ENCODE measurements at regions not wholly inside any gene's neighbourhood (a gene's known extent, or its start where the extent isn't known, plus 50 kb on each side); places are given as distances from the start of the nearest gene placed in this dataset.

- Mint-ChIP-seq H3K4me1 (no peaks in the 10 kb centered on the region), H3K27me3 (ENCODE audit: insufficient read depth, low read depth, poor library complexity) (no peaks in the 10 kb centered on the region), H3K27ac (no peak overlapping the region; the same call in 1 of the 2 replicates), H3K9me3 (peaks cover 6% of the 10 kb centered on the region; the same call in 2 of the 3 replicates), H3K4me3 (no peak overlapping the region), H3K36me3 (ENCODE audit: low read depth) (no peaks in the 10 kb centered on the region; the same call in 2 of the 3 replicates)
- ATAC-seq, result no peak
- peaks cover 9% of the 10 kb centered on the region; the same call in 1 of the 2 replicates for H3K36me3 ChIP-seq (ENCODE audit: insufficient read depth)
- 0 out of 2 replicates have a peak, but pooled peaks cover 5% of the 10 kb centered on the region for H3K79me2 ChIP-seq (replicated peaks; ENCODE audit: insufficient read depth)
- H3K4me2 ChIP-seq, result no peak overlapping the region
- no peak for TF ChIP-seq ETS1 (IDR thresholded peaks at IDR 0.05)
- TF ChIP-seq POLR2AphosphoS5 (IDR thresholded peaks at IDR 0.05; ENCODE audit: low read depth), result no peak
- DNase-seq (ENCODE audit: low spot score), result peak; percentile 21
- H3K4me3 ChIP-seq, result no peak overlapping the region
- no peaks in the 10 kb centered on the region for H4K20me1 ChIP-seq (replicated peaks; ENCODE audit: insufficient read depth)
- H3K27me3 ChIP-seq (ENCODE audit: insufficient read depth), result no peaks in the 10 kb centered on the region
- no peaks in the 10 kb centered on the region for H3K9me2 ChIP-seq (ENCODE audit: insufficient read depth)
- H2AFZ ChIP-seq, result no peak overlapping the region
- H3F3A ChIP-seq (replicated peaks; ENCODE audit: low read depth), result no peaks in the 10 kb centered on the region
- no peaks in the 10 kb centered on the region for H3K4me1 ChIP-seq (ENCODE audit: insufficient read depth)
- no peak overlapping the region for H3K27ac ChIP-seq (ENCODE audit: low read depth)
Measured at GRCh38 chr13:37164635-37165034, 59.2 kb upstream of the CSNK1A1L start.

DNA sequence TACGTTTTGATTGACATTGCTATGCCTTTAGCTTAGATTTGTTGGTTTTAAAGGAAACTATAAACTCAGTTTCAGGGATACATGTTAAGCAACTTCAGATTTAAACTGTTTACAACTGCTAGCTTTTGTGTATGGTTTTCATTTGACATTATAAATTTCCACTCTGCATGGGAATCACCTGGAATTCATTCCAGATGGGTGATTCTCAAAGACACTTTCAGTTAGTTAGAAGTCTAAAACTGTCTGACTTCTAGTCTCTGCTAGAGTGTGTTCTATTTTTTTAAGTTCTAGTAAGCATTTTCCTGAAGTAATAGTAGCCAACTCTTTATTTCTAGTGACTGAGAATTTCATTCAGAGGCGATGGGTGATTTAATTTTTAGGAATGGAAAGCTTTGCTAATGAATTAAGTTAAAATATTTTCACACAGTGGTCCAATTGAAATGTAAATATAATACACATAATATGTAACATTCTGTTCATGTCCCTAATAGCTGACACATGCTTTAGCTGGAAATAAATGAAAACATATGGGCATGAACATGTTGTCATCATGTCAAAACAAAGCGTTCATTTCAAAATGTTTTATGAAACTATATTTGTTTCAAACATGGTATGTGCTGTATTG lies 58.3 kb upstream of the CSNK1A1L start:
- 0 out of 2 replicates have a peak, but pooled peaks cover 5% of the 10 kb centered on the region for H3K79me2 ChIP-seq (replicated peaks; ENCODE audit: insufficient read depth)
- Mint-ChIP-seq H3K4me3 (no peak overlapping the region), H3K9me3 (peaks cover 7% of the 10 kb centered on the region; the same call in 2 of the 3 replicates), H3K4me1 (no peaks in the 10 kb centered on the region), H3K27ac (no peak overlapping the region), H3K27me3 (ENCODE audit: insufficient read depth, low read depth, poor library complexity) (no peaks in the 10 kb centered on the region), H3K36me3 (ENCODE audit: low read depth) (no peaks in the 10 kb centered on the region; the same call in 2 of the 3 replicates)
- peaks cover 9% of the 10 kb centered on the region; the same call in 1 of the 2 replicates for H3K36me3 ChIP-seq (ENCODE audit: insufficient read depth)
- H3K4me3 ChIP-seq, result no peak overlapping the region
- H3K4me1 ChIP-seq (ENCODE audit: insufficient read depth), result no peaks in the 10 kb centered on the region
- DNase-seq (ENCODE audit: low spot score), result no peak
- no peak overlapping the region for H3K4me2 ChIP-seq
- no peak overlapping the region for H3K27ac ChIP-seq (ENCODE audit: low read depth)
- no peaks in the 10 kb centered on the region for H4K20me1 ChIP-seq (replicated peaks; ENCODE audit: insufficient read depth)
- H3K27me3 ChIP-seq (ENCODE audit: insufficient read depth), result no peaks in the 10 kb centered on the region
- no peak for ATAC-seq
- TF ChIP-seq JUNB (IDR thresholded peaks at IDR 0.05; ENCODE audit: unreplicated experiment), result no peak
- no peak for TF ChIP-seq NANOG (IDR thresholded peaks at IDR 0.05; ENCODE audit: borderline replicate concordance)
- TF ChIP-seq, protein P1, sequence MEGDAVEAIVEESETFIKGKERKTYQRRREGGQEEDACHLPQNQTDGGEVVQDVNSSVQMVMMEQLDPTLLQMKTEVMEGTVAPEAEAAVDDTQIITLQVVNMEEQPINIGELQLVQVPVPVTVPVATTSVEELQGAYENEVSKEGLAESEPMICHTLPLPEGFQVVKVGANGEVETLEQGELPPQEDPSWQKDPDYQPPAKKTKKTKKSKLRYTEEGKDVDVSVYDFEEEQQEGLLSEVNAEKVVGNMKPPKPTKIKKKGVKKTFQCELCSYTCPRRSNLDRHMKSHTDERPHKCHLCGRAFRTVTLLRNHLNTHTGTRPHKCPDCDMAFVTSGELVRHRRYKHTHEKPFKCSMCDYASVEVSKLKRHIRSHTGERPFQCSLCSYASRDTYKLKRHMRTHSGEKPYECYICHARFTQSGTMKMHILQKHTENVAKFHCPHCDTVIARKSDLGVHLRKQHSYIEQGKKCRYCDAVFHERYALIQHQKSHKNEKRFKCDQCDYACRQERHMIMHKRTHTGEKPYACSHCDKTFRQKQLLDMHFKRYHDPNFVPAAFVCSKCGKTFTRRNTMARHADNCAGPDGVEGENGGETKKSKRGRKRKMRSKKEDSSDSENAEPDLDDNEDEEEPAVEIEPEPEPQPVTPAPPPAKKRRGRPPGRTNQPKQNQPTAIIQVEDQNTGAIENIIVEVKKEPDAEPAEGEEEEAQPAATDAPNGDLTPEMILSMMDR (conservative IDR thresholded peaks at IDR 0.05; ENCODE audit: low read depth in 2 of 2), result no peak
- TF ChIP-seq, protein P2, sequence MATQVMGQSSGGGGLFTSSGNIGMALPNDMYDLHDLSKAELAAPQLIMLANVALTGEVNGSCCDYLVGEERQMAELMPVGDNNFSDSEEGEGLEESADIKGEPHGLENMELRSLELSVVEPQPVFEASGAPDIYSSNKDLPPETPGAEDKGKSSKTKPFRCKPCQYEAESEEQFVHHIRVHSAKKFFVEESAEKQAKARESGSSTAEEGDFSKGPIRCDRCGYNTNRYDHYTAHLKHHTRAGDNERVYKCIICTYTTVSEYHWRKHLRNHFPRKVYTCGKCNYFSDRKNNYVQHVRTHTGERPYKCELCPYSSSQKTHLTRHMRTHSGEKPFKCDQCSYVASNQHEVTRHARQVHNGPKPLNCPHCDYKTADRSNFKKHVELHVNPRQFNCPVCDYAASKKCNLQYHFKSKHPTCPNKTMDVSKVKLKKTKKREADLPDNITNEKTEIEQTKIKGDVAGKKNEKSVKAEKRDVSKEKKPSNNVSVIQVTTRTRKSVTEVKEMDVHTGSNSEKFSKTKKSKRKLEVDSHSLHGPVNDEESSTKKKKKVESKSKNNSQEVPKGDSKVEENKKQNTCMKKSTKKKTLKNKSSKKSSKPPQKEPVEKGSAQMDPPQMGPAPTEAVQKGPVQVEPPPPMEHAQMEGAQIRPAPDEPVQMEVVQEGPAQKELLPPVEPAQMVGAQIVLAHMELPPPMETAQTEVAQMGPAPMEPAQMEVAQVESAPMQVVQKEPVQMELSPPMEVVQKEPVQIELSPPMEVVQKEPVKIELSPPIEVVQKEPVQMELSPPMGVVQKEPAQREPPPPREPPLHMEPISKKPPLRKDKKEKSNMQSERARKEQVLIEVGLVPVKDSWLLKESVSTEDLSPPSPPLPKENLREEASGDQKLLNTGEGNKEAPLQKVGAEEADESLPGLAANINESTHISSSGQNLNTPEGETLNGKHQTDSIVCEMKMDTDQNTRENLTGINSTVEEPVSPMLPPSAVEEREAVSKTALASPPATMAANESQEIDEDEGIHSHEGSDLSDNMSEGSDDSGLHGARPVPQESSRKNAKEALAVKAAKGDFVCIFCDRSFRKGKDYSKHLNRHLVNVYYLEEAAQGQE (IDR thresholded peaks at IDR 0.05; ENCODE audit: unreplicated experiment), result no peak
- no peak for TF ChIP-seq ETS1 (IDR thresholded peaks at IDR 0.05)
- no peaks in the 10 kb centered on the region for H3K9me2 ChIP-seq (ENCODE audit: insufficient read depth)
- H2AFZ ChIP-seq, result no peak overlapping the region
- H3F3A ChIP-seq (replicated peaks; ENCODE audit: low read depth), result no peaks in the 10 kb centered on the region

Data from GM23338 (cell line).